ENCODE measurements at regions not wholly inside any gene's neighbourhood (a gene's known extent, or its start where the extent isn't known, plus 50 kb on each side); places are given as distances from the start of the nearest gene placed in this dataset.

GRCh38 chr2:12502759-12503158 is 214.0 kb upstream of the TRIB2 start:
- Histone ChIP-seq H3K4me1 (ENCODE audit: control insufficient read depth in 1 of 2, insufficient read depth in 2 of 2, low read length in 2 of 2) (peaks cover 0 to 17% of the 10 kb centered on the region in 2 experiments; a peak in 3 of 4 replicates), H4K20me1 (ENCODE audit: insufficient read depth) (no peaks in the 10 kb centered on the region), H3K4me3 (replicated peaks in 1 of 2; ENCODE audit: low read depth in 1 of 2, low read length in 2 of 2) (no peak overlapping the region), H3K27me3 (ENCODE audit: insufficient read depth, low read length) (no peaks in the 10 kb centered on the region), H3K36me3 (ENCODE audit: control insufficient read depth in 1 of 2, insufficient read depth in 2 of 2, low read length in 2 of 2) (no peaks in the 10 kb centered on the region), H3K4me2 (ENCODE audit: low read length) (no peak overlapping the region), H3K27ac (ENCODE audit: low read depth, low read length) (no peak overlapping the region), H2AFZ (ENCODE audit: low read depth, low read length, poor library complexity, severe bottlenecking) (no peak overlapping the region), H3K79me2 (ENCODE audit: insufficient read depth, low read length) (no peaks in the 10 kb centered on the region), H3K9me2 (ENCODE audit: insufficient read depth) (no peaks in the 10 kb centered on the region), H3K9ac (ENCODE audit: low read length) (no peak overlapping the region), H3K9me3 (ENCODE audit: control insufficient read depth in 1 of 2, insufficient read depth in 1 of 2, low read depth in 1 of 2, low read length in 2 of 2) (no peaks in the 10 kb centered on the region)
- no peak for DNase-seq (ENCODE audit: low read depth, low spot score)
- ChIA-PET RAD21 (ENCODE audit: low non-redundant PET in 1 of 2, low total read pairs in 2 of 2, uncharacterized antibody in 2 of 2, unreplicated experiment in 2 of 2) (no interaction called here), CTCF (no interaction called here), POLR2A (no interaction called here)
- ATAC-seq: no peak
- no TSS peak for BruUV-seq (replicated peaks)
- TF ChIP-seq ZNF274 (IDR thresholded peaks at IDR 0.05; ENCODE audit: low read depth, low read length): no peak
- TF ChIP-seq ELF1 (IDR thresholded peaks at IDR 0.05; ENCODE audit: borderline replicate concordance, low read depth): no peak
- no peak for TF ChIP-seq MAX (IDR thresholded peaks at IDR 0.05)
- TF ChIP-seq JUND (IDR thresholded peaks at IDR 0.05): no peak
- TF ChIP-seq FOSL1 (IDR thresholded peaks at IDR 0.05; ENCODE audit: low read depth): no peak
- TF ChIP-seq RAD21 (IDR thresholded peaks at IDR 0.05; ENCODE audit: low read depth): no peak
- no peak for TF ChIP-seq ZFX (IDR thresholded peaks at IDR 0.05)
- no peak for TF ChIP-seq POLR2A (IDR thresholded peaks at IDR 0.05; ENCODE audit: borderline replicate concordance, extremely low read depth, insufficient read depth, insufficient read length)
- TF ChIP-seq EZH2 (IDR thresholded peaks at IDR 0.05): no peak
- no peak for TF ChIP-seq CBX3 (IDR thresholded peaks at IDR 0.05; ENCODE audit: low read depth)
- no peak for TF ChIP-seq SIN3A (IDR thresholded peaks at IDR 0.05; ENCODE audit: low read depth)
- TF ChIP-seq EZH2phosphoT487 (IDR thresholded peaks at IDR 0.05; ENCODE audit: borderline replicate concordance): no peak
- no peak for TF ChIP-seq SRF (IDR thresholded peaks at IDR 0.05; ENCODE audit: low read depth)
- TF ChIP-seq CTCF (IDR thresholded peaks at IDR 0.05 in 2 of 3, conservative IDR thresholded peaks at IDR 0.05 in 1 of 3; ENCODE audit: borderline replicate concordance in 1 of 3, insufficient read depth in 1 of 3, low read depth in 2 of 3, low read length in 2 of 3): no peak
- no peak for TF ChIP-seq TCF7L2 (IDR thresholded peaks at IDR 0.05; ENCODE audit: borderline replicate concordance, extremely low read depth, insufficient read depth, insufficient read length)
- no peak for TF ChIP-seq ZBTB33 (IDR thresholded peaks at IDR 0.05; ENCODE audit: extremely low read depth, insufficient replicate concordance, low read length)
- no peak for TF ChIP-seq POLR2AphosphoS5 (IDR thresholded peaks at IDR 0.05; ENCODE audit: low read depth, low read length)
- TF ChIP-seq CEBPB (IDR thresholded peaks at IDR 0.05; ENCODE audit: low read depth): no peak
- no peak for TF ChIP-seq EGR1 (IDR thresholded peaks at IDR 0.05; ENCODE audit: low read depth)
- intact Hi-C loops (cut with micrococcal nuclease): no loop called here
